ENCODE measurements at regions not wholly inside any gene's neighbourhood (a gene's known extent, or its start where the extent isn't known, plus 50 kb on each side); places are given as distances from the start of the nearest gene placed in this dataset.

GRCh38 chr4:85092536-85092935 is 126.0 kb upstream of the WDFY3 start:
- H3K36me3 ChIP-seq = no peaks in the 10 kb centered on the region
- H3K27me3 ChIP-seq = no peaks in the 10 kb centered on the region
- H3K4me3 ChIP-seq = no peak overlapping the region
- H3K4me1 ChIP-seq = no peaks in the 10 kb centered on the region
- H3K9me3 ChIP-seq = no peaks in the 10 kb centered on the region
- TF ChIP-seq, protein P1, sequence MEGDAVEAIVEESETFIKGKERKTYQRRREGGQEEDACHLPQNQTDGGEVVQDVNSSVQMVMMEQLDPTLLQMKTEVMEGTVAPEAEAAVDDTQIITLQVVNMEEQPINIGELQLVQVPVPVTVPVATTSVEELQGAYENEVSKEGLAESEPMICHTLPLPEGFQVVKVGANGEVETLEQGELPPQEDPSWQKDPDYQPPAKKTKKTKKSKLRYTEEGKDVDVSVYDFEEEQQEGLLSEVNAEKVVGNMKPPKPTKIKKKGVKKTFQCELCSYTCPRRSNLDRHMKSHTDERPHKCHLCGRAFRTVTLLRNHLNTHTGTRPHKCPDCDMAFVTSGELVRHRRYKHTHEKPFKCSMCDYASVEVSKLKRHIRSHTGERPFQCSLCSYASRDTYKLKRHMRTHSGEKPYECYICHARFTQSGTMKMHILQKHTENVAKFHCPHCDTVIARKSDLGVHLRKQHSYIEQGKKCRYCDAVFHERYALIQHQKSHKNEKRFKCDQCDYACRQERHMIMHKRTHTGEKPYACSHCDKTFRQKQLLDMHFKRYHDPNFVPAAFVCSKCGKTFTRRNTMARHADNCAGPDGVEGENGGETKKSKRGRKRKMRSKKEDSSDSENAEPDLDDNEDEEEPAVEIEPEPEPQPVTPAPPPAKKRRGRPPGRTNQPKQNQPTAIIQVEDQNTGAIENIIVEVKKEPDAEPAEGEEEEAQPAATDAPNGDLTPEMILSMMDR (IDR thresholded peaks at IDR 0.05) = no peak
- TF ChIP-seq POLR2A (IDR thresholded peaks at IDR 0.05) = no peak
- H3K27ac ChIP-seq = no peak overlapping the region
- DNase-seq = no peak

- no peak overlapping the region for H3K4me3 ChIP-seq
- DNase-seq = no peak
- H3K4me1 ChIP-seq = no peaks in the 10 kb centered on the region
- no peaks in the 10 kb centered on the region for H3K36me3 ChIP-seq
- no peak overlapping the region for H3K27ac ChIP-seq
- no peaks in the 10 kb centered on the region for H3K27me3 ChIP-seq
- TF ChIP-seq POLR2A (IDR thresholded peaks at IDR 0.05) = no peak
- TF ChIP-seq, protein P1 (IDR thresholded peaks at IDR 0.05) = no peak
- no peaks in the 10 kb centered on the region for H3K9me3 ChIP-seq
Observed at GRCh38 chr4:85092943-85093342, 126.5 kb upstream of the WDFY3 start.

- H3K4me3 ChIP-seq = no peak overlapping the region
- TF ChIP-seq, protein P1 (IDR thresholded peaks at IDR 0.05) = no peak
- TF ChIP-seq POLR2A (IDR thresholded peaks at IDR 0.05) = no peak
- no peaks in the 10 kb centered on the region for H3K36me3 ChIP-seq
- DNase-seq = no peak
- H3K9me3 ChIP-seq = no peaks in the 10 kb centered on the region
- H3K27me3 ChIP-seq = no peaks in the 10 kb centered on the region
- H3K27ac ChIP-seq = no peak overlapping the region
- H3K4me1 ChIP-seq = no peaks in the 10 kb centered on the region
Observed at GRCh38 chr4:85094735-85095134, 128.2 kb upstream of the WDFY3 start.

DNA sequence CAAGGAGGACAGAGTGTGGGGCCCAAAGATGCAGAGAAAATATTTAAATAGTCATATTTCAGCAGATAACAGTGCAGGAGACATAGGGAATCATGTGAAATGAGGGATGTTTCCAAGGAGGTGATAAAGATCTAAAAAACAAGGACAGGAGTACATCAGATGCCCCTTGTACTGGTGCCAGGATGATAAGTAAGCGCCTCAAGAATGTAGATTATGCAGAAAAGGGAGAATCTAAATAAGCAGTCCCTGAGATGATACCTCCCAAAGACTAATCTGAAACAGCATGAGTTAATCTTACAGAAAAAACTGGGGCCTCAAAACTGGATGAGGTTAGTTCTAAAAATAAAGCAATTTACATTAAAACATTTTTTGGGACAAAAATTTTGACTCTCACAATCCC is 136.1 kb upstream of the WDFY3 start:
- H3K4me3 ChIP-seq = no peak overlapping the region
- no peaks in the 10 kb centered on the region for H3K36me3 ChIP-seq
- TF ChIP-seq POLR2A (IDR thresholded peaks at IDR 0.05) = no peak
- TF ChIP-seq, protein P1 (IDR thresholded peaks at IDR 0.05) = no peak
- no peak overlapping the region for H3K27ac ChIP-seq
- no peaks in the 10 kb centered on the region for H3K9me3 ChIP-seq
- H3K27me3 ChIP-seq = no peaks in the 10 kb centered on the region
- no peaks in the 10 kb centered on the region for H3K4me1 ChIP-seq
- no peak for DNase-seq

- no peak for DNase-seq
- Histone ChIP-seq H3K27me3 (no peaks in the 10 kb centered on the region), H3K27ac (no peak overlapping the region), H3K36me3 (no peaks in the 10 kb centered on the region), H3K4me3 (no peak overlapping the region), H3K9me3 (no peaks in the 10 kb centered on the region), H3K4me1 (no peaks in the 10 kb centered on the region)
- no peak for TF ChIP-seq POLR2A (IDR thresholded peaks at IDR 0.05)
- TF ChIP-seq, protein P1 (IDR thresholded peaks at IDR 0.05) = no peak
Observed at GRCh38 chr4:85106166-85106565, 139.7 kb upstream of the WDFY3 start.

DNA sequence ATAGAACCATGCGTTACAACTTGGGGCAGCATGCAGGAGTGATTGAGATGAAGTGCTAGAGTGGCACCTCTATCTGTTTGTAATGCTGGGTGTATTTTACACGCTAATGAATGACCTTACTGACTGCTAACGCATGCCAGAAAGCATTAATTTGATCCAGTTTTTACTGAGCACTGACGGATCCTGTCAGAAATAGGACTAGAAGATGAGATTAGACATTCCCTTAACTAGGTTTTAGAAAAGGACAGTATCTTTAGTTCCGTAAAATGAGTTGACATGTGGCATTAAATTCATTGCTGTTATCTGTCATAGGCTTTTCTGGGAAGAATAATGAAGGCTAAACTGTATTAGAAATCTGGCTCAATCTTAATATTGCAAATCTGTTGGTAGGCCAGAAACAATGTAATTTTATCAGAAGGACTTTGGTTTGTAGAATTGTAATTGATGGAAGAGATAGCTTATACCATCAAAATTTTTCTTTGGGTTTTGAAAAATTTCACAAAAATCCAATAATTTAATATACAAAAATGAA is 140.4 kb upstream of the WDFY3 start:
- TF ChIP-seq, protein P1 (IDR thresholded peaks at IDR 0.05) = no peak
- no peak for TF ChIP-seq POLR2A (IDR thresholded peaks at IDR 0.05)
- no peak overlapping the region for H3K27ac ChIP-seq
- no peak overlapping the region for H3K4me3 ChIP-seq

More for the DNA sequence above, 140.4 kb upstream of the WDFY3 start:
- no peaks in the 10 kb centered on the region for H3K9me3 ChIP-seq
- H3K27me3 ChIP-seq = no peaks in the 10 kb centered on the region
- DNase-seq = no peak
- no peaks in the 10 kb centered on the region for H3K4me1 ChIP-seq
- no peaks in the 10 kb centered on the region for H3K36me3 ChIP-seq
